OCI-LY7 (cell line): ENCODE measurements at regions not wholly inside any gene's neighbourhood (a gene's known extent, or its start where the extent isn't known, plus 50 kb on each side); places are given as distances from the start of the nearest gene placed in this dataset.

Experiments used
- BruUV-seq: library from RNA; stranded (reverse); fragments of 400-500 nt; replicated peaks from 2 replicates; lab custom pipeline; 2021; lab: Mats Ljungman, UMichigan
- CTCF ChIA-PET: fragments of 300-600 bp; sonication (Branson Sonifier 250); formaldehyde crosslinking; loops from one replicate; lab custom pipeline; 2022; ENCODE audit warnings: antibody characterized with exemption; ENCODE audit not compliant: unreplicated experiment; lab: Charles Lee
- POLR2A ChIA-PET: fragments of 300-600 bp; sonication (Branson Sonifier 250); formaldehyde crosslinking; loops from one replicate; lab custom pipeline; 2022; ENCODE audit warnings: antibody characterized with exemption; lab: Charles Lee
- DNase-seq: peaks from one replicate; pipeline ENCODE4 v3.0.0-alpha.2; 2015; ENCODE audit warnings: low spot score
- H2AFZ ChIP-seq: fragments of 200-600 bp; sonication (generic), shearing (Covaris generic); 2 replicates; pipeline ENCODE4 v1.6.1; 2014; ENCODE audit warnings: mild to moderate bottlenecking, antibody characterized with exemption, low read length, moderate library complexity
- H3K27ac ChIP-seq: fragments of 200-600 bp; sonication (generic); 2 replicates; pipeline ENCODE4 v1.5.1; 2014; ENCODE audit warnings: mixed run types, low read depth, mild to moderate bottlenecking, moderate library complexity, low read length, inconsistent platforms; ENCODE audit not compliant: poor library complexity, severe bottlenecking
- H3K36me3 ChIP-seq: fragments of 200-600 bp; sonication (generic); 2 replicates; pipeline ENCODE4 v1.6.1; 2014; ENCODE audit warnings: mild to moderate bottlenecking, antibody characterized with exemption, low read length, moderate library complexity, mixed read lengths; ENCODE audit not compliant: insufficient read depth
- H3K4me1 ChIP-seq: fragments of 200-600 bp; sonication (generic); 2 replicates; pipeline ENCODE4 v1.5.1; 2014; ENCODE audit warnings: mild to moderate bottlenecking, low read length; ENCODE audit not compliant: insufficient read depth, poor library complexity, severe bottlenecking
- H3K4me2 ChIP-seq: fragments of 200-600 bp; sonication (generic); 2 replicates; pipeline ENCODE4 v1.6.1; 2014; ENCODE audit warnings: mild to moderate bottlenecking, low read length
- H3K4me3 ChIP-seq: fragments of 200-600 bp; sonication (generic); 2 replicates; pipeline ENCODE4 v1.5.1; 2014; ENCODE audit warnings: mild to moderate bottlenecking, low read depth, low read length; ENCODE audit not compliant: poor library complexity, severe bottlenecking
- H3K79me2 ChIP-seq: fragments of 200-600 bp; sonication (generic); 2 replicates; pipeline ENCODE4 v1.6.1; 2016; ENCODE audit warnings: low read depth, mild to moderate bottlenecking, low read length, moderate library complexity, mixed read lengths; ENCODE audit not compliant: insufficient read depth
- H3K9me2 ChIP-seq: fragments of 200-600 bp; sonication (generic); 2 replicates; pipeline ENCODE4 v1.6.1; 2016; ENCODE audit warnings: mild to moderate bottlenecking, low read length, mixed read lengths; ENCODE audit not compliant: insufficient read depth
- H3K9me3 ChIP-seq: fragments of 200-600 bp; sonication (generic); 2 replicates; pipeline ENCODE4 v1.6.1; 2014; ENCODE audit warnings: mild to moderate bottlenecking, mixed run types, low read length, mixed read lengths
- H4K20me1 ChIP-seq: fragments of 200-600 bp; sonication (generic); 2 replicates; pipeline ENCODE4 v1.6.1; 2014; ENCODE audit warnings: mild to moderate bottlenecking, antibody characterized with exemption, low read length, moderate library complexity, mixed read lengths; ENCODE audit not compliant: insufficient read depth
- EZH2phosphoT487 ChIP-seq: fragments of 200-600 bp; sonication (generic); IDR thresholded peaks from 2 replicates; pipeline ENCODE4 v1.6.1; 2018; ENCODE audit warnings: low read depth, borderline replicate concordance, mild to moderate bottlenecking, mixed run types, antibody characterized with exemption, low read length, moderate library complexity, mixed read lengths
- intact Hi-C: fragments of 100-400 bp; cut with micrococcal nuclease; formaldehyde crosslinking; loops from one replicate; pipeline ENCODE4 v1.10.0; 2022; ENCODE audit not compliant: unreplicated experiment
- TF ChIP-seq, protein P1 (sequence below): fragments of 200-600 bp; sonication (generic); conservative IDR thresholded peaks from 2 replicates; pipeline ENCODE4 v1.5.1; 2014; ENCODE audit warnings: mild to moderate bottlenecking, antibody characterized with exemption, low read length, moderate library complexity, mixed read lengths

GRCh38 chr3:34568766-34569165 is 770.3 kb downstream of the PDCD6IP start:
- H2AFZ ChIP-seq, result no peak overlapping the region
- intact Hi-C loops, result no loop called here
- H3K36me3 ChIP-seq, result no peaks in the 10 kb centered on the region
- no peaks in the 10 kb centered on the region for H4K20me1 ChIP-seq
- no peaks in the 10 kb centered on the region for H3K79me2 ChIP-seq
- H3K4me1 ChIP-seq, result no peaks in the 10 kb centered on the region
- no peak for TF ChIP-seq EZH2phosphoT487
- TF ChIP-seq, protein P1, sequence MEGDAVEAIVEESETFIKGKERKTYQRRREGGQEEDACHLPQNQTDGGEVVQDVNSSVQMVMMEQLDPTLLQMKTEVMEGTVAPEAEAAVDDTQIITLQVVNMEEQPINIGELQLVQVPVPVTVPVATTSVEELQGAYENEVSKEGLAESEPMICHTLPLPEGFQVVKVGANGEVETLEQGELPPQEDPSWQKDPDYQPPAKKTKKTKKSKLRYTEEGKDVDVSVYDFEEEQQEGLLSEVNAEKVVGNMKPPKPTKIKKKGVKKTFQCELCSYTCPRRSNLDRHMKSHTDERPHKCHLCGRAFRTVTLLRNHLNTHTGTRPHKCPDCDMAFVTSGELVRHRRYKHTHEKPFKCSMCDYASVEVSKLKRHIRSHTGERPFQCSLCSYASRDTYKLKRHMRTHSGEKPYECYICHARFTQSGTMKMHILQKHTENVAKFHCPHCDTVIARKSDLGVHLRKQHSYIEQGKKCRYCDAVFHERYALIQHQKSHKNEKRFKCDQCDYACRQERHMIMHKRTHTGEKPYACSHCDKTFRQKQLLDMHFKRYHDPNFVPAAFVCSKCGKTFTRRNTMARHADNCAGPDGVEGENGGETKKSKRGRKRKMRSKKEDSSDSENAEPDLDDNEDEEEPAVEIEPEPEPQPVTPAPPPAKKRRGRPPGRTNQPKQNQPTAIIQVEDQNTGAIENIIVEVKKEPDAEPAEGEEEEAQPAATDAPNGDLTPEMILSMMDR, result no peak
- ChIA-PET CTCF (no interaction called here), POLR2A (no interaction called here)
- no TSS peak for BruUV-seq
- H3K4me2 ChIP-seq, result no peak overlapping the region
- DNase-seq, result no peak
- no peaks in the 10 kb centered on the region for H3K9me2 ChIP-seq
- no peak overlapping the region for H3K4me3 ChIP-seq
- no peak overlapping the region for H3K27ac ChIP-seq
- no peaks in the 10 kb centered on the region for H3K9me3 ChIP-seq

DNA sequence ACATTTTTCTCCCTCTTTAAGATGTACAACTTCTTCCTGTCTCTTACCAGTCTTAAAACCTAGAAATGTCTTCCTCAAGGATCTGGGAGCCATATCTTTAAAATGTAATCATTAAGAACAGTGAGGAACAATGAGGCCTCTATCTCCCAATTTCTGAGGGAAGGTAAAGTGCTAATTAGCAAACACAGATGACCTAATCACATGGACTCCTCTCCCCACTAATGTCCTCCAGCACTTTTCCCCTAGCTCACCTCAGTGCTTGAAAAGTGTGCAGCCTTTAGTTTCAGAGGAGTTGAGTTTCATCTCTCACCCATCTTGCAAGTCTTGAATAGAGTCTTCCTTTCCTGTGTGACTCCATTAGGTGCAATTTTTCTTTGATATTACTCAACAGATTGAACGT is 771.0 kb downstream of the PDCD6IP start:
- Histone ChIP-seq H3K4me3 (no peak overlapping the region), H3K79me2 (no peaks in the 10 kb centered on the region), H3K36me3 (no peaks in the 10 kb centered on the region), H3K27ac (no peak overlapping the region), H3K4me2 (no peak overlapping the region), H4K20me1 (no peaks in the 10 kb centered on the region), H3K9me2 (no peaks in the 10 kb centered on the region), H3K9me3 (no peaks in the 10 kb centered on the region), H3K4me1 (no peaks in the 10 kb centered on the region), H2AFZ (no peak overlapping the region)
- intact Hi-C loops, result no loop called here
- ChIA-PET POLR2A (no interaction called here), CTCF (no interaction called here)
- no peak for DNase-seq
- BruUV-seq, result no TSS peak
- no peak for TF ChIP-seq EZH2phosphoT487
- TF ChIP-seq, protein P1, result no peak

DNA sequence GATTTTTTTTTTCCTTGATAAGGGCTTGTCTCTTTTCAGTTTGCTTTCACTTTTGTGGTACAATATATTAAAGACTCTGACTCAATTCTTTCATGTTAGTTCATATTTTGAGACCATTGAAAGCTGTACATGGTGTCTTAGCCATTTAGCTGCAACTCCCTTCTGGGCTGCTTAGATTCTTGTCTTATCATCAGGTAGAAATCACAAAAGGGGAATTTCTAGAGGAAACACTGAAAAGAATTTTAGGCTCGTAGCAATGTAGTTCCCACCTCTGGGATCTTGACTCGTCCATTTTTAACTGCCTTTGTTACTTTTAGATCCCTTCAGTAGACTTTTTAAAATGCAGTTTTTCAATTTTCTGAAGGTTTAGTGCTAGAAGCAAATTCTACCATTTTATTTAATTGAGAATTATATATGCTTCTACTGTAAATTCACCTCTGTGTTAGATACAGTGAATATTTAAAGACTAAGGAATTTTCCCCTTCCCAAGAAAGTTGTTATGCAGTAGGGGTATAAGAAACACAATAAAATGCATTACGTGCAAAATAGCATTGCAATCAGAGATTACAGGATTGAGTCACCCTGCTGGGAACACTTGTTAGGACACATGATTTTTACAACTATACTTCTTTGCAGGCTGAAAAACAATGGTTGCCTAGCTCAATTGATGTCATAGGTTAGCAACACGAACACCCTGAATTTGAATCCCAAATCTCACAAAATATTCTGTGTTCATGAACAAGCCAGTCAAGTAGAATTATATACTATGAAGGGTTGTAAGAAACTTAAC is 772.7 kb downstream of the PDCD6IP start:
- Histone ChIP-seq H4K20me1 (no peaks in the 10 kb centered on the region), H3K9me2 (no peaks in the 10 kb centered on the region), H3K4me1 (no peaks in the 10 kb centered on the region), H2AFZ (no peak overlapping the region), H3K4me3 (no peak overlapping the region), H3K79me2 (no peaks in the 10 kb centered on the region), H3K9me3 (no peaks in the 10 kb centered on the region), H3K36me3 (no peaks in the 10 kb centered on the region), H3K27ac (no peak overlapping the region), H3K4me2 (no peak overlapping the region)
- ChIA-PET CTCF (no interaction called here), POLR2A (no interaction called here)
- TF ChIP-seq EZH2phosphoT487, result no peak
- TF ChIP-seq, protein P1, result no peak
- DNase-seq, result no peak
- intact Hi-C loops, result no loop called here
- BruUV-seq, result no TSS peak
